ENCODE measurements at regions not wholly inside any gene's neighbourhood (a gene's known extent, or its start where the extent isn't known, plus 50 kb on each side); places are given as distances from the start of the nearest gene placed in this dataset.
A peak's percentile ranks its signal among the peaks of the same experiment; 100 is the strongest.
"Not testable (repeated sequence)": the region's sequence is repeated elsewhere in the genome, so short reads cannot be mapped to it uniquely, and the experiment has no call there.

DNA sequence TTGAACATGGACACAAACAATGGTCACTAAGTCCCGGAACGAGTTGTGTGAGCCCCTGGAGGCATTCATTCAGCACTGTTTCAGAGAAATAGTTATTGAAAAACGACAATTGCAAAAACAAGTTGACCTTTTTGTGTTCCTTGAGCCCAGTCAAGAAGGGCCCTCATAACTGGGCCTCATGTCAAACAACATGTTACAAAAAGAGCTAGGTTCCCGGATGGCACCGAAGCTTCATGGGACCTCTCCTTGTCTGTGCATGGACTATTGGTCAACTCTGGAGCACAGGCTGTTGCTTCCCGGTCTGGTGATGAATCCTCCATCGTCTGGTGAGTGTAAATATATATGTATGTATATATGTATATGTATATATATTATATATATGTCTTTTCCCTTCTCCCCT, 176.6 kb downstream of the ALG10 start:
- DNase-seq (ENCODE audit: low read depth) = no peak

DNA sequence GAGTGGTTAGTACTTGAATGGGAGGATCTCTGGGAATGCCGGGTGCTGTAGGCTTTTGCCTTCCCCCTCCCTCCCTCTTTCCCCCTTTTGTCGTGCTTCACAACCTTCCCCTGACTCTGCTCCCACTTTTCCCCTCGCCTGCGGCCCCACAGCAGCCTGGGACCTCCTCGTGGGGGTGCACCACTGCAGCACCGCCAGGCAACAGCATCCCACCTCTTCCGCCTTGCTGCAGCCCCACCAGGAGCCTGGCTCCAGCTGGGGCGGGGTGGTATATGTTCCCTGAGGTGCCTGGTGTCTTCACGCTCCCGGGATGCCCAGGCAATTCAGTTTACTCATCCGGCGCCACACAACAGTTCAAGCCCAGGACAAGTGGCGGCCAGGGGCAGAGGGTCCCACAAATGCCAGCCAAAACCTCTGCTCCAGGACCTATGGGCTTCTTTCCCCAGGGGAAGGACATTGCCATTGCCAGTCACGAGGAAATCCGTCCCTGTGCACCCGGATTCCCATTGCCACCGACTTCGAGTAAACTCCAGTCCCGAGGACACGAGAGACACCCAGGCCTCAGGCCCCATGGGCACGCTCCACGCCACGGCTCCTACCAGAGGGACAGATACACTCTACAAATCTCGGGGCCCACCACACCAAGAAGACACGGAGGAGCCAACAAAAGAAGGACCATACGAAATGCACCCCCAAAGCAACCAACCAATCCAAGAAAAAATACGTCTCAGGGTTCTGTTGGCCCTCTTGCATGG, 181.7 kb downstream of the ALG10 start:
- no peak for DNase-seq (ENCODE audit: low read depth)

DNA sequence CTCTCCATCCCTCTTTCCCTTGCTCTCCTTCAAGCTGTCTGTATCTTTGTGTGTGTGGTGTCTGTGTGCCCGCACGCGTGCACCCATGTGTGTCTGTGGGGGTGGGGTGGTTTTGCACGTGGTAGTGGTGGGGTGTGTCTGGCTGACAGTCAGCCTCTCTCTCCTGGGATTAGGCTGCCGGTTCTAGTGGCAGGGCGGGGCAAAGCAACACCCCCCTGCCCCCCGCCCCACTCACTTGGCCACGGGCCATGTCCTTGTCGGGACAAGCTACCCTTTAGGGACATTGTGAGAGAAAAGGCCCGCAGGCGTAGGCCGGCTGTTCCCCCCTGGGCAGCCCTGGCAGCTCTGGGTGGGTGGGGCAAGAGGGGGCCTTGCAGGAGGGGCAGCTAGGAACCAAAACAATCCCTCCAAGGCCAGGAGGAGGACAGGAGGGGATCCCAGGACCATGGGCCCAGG, 182.6 kb downstream of the ALG10 start:
- DNase-seq (ENCODE audit: low read depth) = no peak

DNA sequence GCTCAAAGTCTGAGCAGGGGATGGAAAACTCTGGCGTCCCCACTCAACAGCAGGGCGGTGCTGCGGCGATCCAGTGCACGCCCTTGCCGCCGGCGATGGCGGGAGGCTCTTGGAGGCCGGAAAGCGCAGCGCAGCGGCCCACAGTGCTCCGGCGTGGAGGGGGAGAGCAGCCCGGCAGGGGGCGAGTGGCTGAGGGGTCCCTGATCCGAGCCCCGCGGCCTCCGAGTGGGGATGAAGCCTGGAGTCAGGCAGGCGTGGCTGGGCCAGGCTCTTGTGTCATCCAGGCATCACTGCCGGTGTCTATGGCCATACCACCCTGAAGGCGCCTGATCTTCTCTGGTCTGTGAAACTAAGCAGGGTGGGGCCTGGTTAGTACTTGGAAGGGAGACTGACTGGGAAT, 183.1 kb downstream of the ALG10 start:
- no peak for DNase-seq (ENCODE audit: low read depth)

DNA sequence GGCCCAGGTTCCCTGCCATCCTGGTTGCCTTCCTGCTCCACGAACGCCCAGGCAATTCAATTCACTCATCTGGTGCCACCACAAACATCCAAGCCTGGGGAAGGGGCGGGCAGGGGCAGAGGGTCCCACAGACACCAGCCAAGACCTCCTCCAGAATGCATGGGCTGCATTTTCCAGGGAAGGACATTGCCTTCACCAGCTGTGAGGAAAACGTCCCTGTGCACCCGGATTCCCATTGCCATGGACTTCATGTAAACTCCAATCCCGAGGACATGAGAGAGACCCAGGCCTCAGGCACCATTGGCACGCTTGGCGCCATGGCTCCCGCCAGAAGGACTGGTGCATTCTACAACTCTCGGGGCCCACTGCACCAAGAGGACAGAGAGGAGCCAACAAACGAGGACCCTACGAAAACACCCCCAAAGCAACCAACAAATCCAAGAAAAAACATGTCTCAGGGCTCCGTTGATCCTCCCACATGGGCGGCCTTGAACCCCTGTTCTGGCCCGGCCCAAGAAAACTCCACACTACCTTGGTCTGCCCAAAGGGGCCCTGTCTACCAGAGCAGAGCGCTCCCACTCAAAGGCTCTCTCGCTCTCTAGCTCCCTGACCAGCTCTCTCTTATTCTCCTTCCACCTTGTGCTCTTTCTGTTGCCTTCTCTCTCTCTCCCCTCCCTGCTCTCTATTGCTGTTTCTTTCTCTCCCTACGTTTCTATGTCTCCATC, 183.9 kb downstream of the ALG10 start:
- no peak for DNase-seq (ENCODE audit: low read depth)

DNA sequence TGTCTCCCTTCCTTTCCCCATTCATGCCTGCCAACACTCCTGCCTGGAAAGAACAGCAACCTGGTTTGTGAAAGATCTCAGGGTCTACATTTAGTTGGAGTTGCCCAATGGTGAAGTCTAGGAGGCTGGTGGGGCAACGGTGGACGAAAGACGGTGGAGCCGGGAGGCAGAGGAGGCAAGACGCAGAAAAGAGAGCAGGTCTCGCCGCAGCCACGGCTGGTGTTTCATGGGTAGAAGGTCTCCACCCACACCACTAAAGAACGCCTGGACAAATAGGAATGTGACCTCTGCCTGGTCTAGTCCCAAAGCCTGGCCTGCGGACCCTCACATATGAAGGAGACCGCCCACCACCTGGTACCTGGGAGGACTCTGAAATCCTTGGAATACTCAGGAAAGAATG, 185.6 kb downstream of the ALG10 start:
- no peak for DNase-seq (ENCODE audit: low read depth)

DNA sequence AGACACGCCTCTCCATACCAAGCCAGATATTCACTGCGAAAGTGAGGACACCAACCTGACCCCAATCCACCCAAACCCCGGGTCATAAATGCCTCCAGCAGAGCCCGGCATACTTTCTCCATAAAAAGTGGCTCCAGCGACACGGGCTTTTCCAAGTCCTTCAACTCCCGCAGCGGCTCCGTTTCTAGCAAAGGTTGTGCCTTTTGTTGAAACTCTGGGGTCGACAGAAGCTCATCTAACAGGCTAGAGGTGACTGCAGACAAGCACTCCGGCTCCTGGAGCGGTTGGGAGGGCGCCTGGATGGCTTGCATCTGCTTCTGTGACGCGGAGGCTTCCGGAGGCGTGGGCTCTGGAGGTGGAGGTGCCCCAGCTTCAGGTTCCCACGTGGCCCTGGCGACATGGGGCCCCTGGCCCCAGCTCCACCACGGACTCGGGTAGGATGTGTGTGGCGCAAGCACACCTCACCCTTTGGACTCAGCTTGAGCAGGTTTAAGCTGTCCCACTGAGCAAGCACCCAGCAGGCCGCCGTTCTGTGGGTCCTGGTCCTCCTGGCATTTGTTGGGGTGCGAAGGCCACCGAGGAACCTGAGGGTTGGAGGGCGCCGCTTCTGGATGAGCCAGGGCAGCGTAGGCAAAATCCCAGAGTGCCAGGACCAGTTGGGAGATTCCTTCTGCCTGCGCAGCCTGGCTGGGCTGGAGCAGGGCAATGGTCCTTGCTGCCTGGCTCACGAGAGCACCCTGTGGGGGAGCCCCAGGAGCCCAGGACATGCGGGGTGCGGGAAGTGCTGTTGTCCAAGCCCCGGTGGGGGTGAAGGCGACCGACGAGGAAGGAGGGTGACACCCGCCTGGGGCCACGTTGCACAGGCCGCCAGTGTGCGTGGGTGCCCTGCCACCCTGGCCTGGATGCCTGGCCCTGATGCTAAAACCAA, 186.3 kb downstream of the ALG10 start:
- no peak for DNase-seq (ENCODE audit: low read depth)

DNA sequence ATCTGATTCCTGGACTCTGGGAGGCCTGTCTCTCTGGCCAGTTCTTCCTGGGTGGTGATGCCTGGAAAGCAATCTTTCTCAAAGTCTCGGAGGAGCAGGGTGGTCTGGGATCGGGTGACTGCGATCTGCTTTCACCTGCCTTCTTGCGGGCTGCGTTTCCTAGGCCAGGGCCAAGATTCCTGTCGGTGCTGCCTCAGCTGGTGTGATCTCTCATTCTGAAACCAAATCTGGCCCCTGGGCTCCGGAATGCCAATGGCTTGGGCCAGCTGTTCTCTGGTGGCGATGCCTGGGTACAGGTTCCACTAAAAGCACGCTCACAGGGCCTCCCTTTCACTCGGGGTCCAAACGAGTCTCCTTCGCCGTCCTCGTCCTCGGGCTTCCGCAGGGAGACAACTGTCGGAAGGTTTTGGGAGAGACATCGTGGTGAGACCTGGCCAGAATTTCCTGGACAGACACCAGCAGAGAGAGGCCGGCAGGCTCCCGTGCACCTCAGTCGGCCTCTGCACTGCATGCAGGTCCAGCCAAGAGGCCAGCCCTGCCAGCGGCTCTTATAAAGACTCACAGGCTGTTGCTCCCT, 187.1 kb downstream of the ALG10 start:
- no peak for DNase-seq (ENCODE audit: low read depth)

DNA sequence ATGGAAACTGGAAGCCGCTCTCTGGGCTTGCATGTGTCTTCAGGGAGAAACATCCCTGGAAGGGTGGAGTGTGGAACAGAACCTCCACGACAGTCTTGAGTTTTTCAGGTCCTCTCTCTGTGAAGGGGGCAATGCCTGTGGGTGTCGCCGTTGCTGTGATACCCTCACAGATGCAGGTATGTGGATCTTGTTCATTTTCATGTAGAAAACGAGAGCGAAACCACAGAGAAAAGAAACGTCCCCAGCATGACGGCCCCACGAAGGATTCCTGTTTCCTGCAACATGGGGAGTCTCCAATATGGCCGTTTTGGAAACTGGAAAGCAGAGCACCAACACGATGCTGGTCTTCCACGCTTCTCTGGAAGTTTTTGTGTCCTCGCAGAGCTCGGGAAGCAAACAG, 187.9 kb downstream of the ALG10 start:
- no peak for DNase-seq (ENCODE audit: low read depth)

DNA sequence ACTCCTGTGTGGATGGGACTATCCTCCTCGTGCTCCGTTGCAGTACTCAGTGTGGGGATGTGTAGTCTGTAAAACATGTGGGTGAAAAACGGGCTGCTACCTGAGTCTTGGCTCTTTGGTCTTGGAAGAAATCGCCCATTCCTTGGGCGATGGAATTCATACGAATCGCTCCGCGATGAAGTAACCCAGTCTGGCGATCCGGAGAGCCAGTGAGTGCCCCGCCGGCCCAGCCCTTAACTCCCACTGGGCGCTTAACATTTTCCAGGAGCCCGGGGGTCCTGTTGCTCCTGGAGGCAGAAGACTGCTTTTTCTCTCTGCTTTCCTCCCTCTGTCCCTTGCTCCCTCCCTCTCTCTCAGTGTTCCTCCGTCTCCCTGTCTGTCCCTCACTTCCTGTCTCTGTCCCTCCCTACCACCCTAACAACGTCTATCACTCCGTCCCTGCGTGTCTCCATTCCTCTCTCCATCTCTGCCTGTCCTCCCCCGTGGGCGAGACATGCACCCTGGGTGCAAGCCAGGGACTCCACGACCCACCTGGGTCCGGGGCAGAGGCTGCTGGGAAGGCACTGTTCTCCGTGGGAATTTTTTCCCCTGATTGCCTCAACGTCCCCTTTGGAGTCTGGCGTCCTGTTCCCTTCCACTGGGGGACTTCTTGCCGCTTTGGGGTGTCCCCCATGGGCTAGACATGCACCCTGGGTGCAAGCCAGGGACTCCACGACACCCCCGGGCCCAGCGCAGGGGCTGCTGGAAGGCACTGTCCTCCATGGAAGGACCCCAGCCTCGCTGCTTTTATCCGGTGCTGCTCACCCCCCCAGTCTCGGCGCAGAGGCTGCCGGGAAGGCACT, 188.6 kb downstream of the ALG10 start:
- DNase-seq (ENCODE audit: low read depth) = no peak

DNA sequence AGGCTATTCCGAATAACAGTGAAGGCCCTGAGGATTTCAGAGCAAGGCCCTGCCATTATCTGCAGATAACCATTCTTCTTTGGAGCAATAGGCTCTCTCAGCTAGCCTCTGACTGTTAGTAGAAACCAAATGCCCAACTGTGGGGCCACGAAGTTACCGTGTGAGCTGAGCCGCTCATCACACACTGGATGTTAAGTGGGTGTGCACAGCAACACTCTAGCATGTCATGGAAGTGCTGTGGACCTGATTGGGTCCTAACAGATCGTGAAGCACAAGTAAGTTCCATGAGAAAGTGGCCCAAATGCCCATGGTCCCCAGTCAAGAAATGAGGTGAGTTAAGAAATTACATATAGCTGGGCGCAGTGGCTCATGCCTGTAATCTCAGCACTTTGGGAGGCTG, 190.4 kb downstream of the ALG10 start:
- no peak for DNase-seq (ENCODE audit: low read depth)

DNA sequence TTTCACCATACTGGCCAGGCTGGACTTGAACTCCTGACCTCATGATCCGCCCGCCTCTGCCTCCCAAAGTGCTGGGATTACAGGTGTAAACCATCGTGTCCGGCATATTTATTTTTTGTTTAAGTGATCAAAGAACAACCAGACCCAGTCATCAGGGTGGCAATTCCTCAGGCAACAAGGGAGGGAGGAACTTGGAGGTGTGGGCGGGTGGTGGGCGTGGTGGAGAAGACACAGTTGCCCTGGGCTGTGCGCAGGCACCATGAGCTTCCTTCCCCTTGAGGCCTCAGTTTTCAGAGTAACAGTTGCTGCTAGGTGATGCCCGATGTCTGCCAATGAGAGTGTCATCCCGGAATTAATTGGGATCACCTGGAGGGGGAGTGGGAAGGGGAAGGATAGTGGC, 191.7 kb downstream of the ALG10 start:
- DNase-seq (ENCODE audit: low read depth) = no peak

DNA sequence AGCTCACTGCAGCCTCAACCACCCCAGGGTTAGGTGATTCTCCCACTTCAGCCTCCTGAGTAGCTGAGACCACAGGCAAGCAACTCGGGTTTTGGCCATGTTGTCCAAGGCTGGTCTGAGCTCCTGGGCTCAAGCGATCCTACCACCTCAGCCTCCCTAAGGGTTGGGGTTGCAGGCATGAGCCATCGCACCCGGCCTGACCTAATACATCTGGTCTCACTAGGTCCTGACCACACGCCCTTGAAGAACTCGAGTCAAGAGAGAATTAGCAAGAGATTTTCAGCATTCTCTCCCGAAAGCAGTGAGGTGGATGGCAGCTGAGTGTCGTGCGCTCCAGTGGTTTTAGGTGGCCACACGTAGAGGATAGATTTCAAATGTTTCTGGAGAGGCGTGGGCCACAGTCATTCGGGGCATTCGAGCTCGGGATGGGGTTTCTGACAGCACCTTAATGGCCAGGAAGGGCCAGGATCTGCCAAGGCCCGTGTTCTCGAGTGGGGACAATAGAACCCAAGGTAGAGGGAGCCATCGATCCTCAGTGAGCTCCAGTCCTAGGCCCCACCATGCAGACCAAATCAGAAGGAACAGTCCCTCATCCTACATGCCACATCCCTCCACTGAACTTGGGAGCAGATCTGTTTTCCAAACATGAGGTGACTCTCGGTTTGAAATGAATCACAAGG, 193.1 kb downstream of the ALG10 start:
- DNase-seq (ENCODE audit: low read depth) = no peak

DNA sequence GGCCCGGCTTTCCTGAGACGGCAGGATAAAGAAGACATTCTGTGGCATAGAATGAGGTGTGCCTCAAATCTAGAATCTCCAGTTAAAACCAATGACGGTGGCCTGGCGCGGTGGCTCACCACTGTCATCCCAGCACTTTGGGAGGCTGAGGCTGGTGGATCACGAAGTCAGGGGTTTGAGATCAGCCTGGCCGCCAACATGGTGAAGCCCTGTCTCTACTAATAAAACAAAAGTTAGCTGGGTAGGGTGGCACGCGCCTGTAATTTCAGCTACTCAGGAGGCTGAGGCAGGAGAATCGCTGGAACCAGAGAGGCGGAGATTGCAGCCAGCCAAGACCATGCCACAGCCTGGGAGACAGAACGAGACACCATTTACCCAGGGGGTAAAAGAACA, 193.6 kb downstream of the ALG10 start:
- no peak for DNase-seq (ENCODE audit: low read depth)

DNA sequence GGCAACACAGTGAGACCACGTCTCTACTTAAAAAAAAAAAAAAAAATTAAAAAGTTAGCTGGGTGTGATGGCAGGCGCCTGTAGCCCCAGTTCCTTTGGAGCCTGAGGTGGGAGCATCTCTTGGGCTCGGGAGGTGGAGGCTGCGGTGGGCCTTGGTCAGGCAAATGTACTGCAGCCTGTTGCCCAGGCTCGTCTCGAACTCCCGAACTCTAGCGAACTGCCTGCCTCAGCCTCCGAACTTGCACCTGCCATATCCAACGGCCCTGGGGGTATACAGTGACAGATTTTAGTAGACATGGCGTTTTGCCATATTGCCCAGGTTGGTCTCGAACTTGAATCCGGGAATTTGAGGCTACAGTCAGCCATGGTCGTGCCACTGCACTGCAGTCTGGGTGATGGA, 195.4 kb downstream of the ALG10 start:
- no peak for DNase-seq (ENCODE audit: low read depth)

DNA sequence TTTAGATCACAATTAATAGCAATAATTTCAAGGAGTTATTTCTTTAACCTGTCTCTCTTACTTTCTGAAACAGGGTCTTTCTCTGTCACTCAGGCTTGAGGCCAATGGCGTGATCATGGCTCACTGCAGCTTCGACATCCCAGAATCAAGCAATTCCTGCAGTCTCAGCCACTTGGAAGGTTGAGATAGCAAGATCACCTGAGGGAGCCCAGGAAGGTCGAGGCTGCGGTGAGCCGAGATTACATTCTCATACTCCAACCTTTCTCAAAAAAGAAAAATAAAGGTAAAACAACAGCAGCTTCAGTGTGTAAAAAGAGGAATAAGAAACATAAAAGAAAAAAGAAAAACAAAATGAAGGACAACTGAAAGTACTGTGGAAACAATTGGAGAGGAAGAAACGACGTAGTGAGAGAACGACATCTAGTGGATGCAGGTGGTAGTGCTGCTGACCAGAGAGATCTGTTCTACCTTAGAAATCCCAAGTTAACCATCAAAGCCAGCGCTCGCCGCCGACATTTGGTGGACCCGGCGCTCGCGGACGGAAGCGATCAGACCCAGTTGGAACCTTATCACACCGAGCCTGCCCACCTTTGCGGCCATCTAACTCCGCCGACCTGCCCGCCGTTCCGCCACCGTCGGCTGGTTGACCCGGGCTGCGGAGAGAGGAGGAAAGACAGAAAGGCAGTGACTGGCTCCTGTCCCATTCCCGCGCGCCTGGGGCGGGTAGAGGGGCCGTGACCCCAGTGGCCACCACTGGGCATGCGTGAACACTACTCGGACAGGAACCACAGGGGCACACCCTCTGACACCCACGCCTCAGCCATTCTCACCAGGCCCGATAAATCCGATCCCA, 196.1 kb downstream of the ALG10 start:
- DNase-seq (ENCODE audit: low read depth) = peak; percentile 51

DNA sequence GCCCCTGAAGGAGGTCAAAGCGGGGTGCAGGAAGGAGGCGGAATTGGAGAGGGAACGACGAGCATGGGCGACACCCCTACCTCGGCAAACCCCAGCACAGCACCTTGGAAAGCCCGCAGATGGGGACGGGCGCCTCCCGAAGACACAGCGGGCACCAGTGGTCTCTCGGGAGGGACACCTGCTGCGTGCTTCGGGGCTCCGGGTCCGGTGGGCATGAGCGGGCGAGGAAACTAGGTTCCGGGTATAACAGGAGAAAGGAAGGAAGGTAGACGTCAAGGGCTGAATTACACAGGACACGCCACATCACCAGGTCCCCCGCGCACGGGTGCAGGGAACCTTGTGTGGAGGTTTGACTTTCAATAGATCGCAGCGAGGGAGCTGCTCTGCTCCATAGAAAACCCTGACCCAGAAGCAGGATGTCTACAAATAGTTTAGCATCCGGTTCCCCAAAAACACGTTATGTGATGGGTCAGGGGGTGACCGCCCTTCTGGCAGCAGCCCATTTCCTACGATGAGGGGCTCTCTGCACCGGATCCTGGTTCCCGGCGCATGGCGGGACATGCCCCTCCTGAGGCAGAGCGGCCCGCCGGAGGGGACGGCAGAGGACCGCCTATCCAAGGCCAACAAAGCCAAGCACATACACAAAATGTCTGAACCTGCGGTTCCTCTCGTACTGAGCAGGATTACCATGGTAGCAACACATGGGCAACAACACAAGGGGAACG, 196.9 kb downstream of the ALG10 start:
- DNase-seq (ENCODE audit: low read depth) = no peak

DNA sequence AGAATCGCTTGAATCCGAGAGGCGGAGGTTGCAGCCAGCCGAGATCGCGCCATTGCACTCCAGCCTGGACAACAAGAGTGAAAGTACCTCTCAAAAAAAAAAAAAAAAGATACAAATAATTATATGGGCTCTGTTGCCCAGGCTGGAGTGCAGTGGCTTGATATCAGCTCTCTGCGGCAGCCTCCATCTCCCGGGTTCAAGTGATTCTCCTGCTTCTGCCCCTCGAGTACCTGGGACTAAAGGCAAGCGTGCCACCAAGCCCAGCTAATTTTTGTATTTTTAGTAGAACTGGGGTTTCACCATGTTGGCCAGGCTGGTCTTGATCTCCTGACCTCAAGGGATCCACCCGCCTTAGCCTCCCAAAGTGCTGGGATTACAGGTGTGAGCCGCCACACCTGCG, 197.8 kb downstream of the ALG10 start:
- not testable (repeated sequence) for DNase-seq (ENCODE audit: low read depth)

DNA sequence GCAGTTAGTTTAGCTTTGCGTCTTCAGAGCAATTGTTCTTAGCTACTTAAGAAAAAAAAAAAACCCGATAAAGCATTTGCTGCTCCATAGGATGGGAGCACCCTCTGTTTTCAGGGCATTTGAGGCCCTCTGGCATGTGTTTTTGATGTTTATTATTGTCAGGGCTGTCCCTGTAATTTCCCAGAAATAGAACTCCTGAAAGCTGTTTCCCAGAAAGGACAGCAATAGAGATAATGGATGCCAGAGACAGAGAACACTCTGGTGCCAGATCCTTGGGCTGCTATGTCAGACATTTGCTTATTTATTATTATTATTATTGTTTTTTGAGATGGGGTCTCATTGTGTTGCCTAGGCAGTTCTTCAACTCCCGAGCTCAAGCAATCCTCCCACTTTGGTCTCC, 201.3 kb downstream of the ALG10 start:
- no peak for DNase-seq (ENCODE audit: low read depth)

Data from HS-27A (cell line).